Fibroblast of skin of right biceps (primary cell): ENCODE measurements at regions not wholly inside any gene's neighbourhood (a gene's known extent, or its start where the extent isn't known, plus 50 kb on each side); places are given as distances from the start of the nearest gene placed in this dataset.
A peak's percentile ranks its signal among the peaks of the same experiment; 100 is the strongest.
"Not testable (repeated sequence)": the region's sequence is repeated elsewhere in the genome, so short reads cannot be mapped to it uniquely, and the experiment has no call there.

ENCODE experiments used
- DNase-seq: peaks from one replicate; pipeline ENCODE4 v3.0.0-alpha.2; 2013

- DNase-seq = no peak
Observed at GRCh38 chr10:94091649-94092048, 97.9 kb downstream of the PLCE1 start.

- peak; percentile 52 for DNase-seq
Observed at GRCh38 chr10:94092848-94093247, 99.1 kb downstream of the PLCE1 start.

- DNase-seq = peak; percentile 29
Observed at GRCh38 chr10:94093286-94093905, 99.7 kb downstream of the PLCE1 start.

GRCh38 chr10:94094540-94094939, 100.8 kb downstream of the PLCE1 start:
- DNase-seq = no peak

GRCh38 chr10:94097656-94098055, 103.9 kb downstream of the PLCE1 start:
- DNase-seq = no peak

- no peak for DNase-seq
Observed at GRCh38 chr10:94098896-94099295, 105.2 kb downstream of the PLCE1 start.

- no peak for DNase-seq
Observed at GRCh38 chr10:94101894-94102293, 108.2 kb downstream of the PLCE1 start.

- no peak for DNase-seq
Observed at GRCh38 chr10:94102436-94102835, 108.7 kb downstream of the PLCE1 start.

- no peak for DNase-seq
Observed at GRCh38 chr10:94103192-94103591, 109.5 kb downstream of the PLCE1 start.

- DNase-seq = peak; percentile 71
Observed at GRCh38 chr10:94103801-94104221, 110.1 kb downstream of the PLCE1 start.

GRCh38 chr10:94104316-94105000, 110.7 kb downstream of the PLCE1 start:
- DNase-seq = peak; percentile 20

- no peak for DNase-seq
Observed at GRCh38 chr10:94105226-94105625, 111.5 kb downstream of the PLCE1 start.

GRCh38 chr10:94107191-94107590, 113.5 kb downstream of the PLCE1 start:
- DNase-seq = no peak

GRCh38 chr10:94108200-94108599, 114.5 kb downstream of the PLCE1 start:
- DNase-seq = peak; percentile 85

GRCh38 chr10:94111367-94111766, 117.6 kb downstream of the PLCE1 start:
- no peak for DNase-seq

- no peak for DNase-seq
Observed at GRCh38 chr10:94112321-94112720, 118.6 kb downstream of the PLCE1 start.

GRCh38 chr10:94115725-94116124, 122.0 kb downstream of the PLCE1 start:
- DNase-seq = peak; percentile 71

- DNase-seq = no peak
Observed at GRCh38 chr10:94116848-94117247, 123.1 kb downstream of the PLCE1 start.

GRCh38 chr10:94122211-94122610, 128.5 kb downstream of the PLCE1 start:
- DNase-seq = peak; percentile 70

GRCh38 chr10:94123258-94123995, 129.7 kb downstream of the PLCE1 start:
- DNase-seq = peak; percentile 94

- not testable (repeated sequence) for DNase-seq
Observed at GRCh38 chr10:94124147-94124546, 130.4 kb downstream of the PLCE1 start.

- not testable (repeated sequence) for DNase-seq
Observed at GRCh38 chr10:94125268-94125667, 131.5 kb downstream of the PLCE1 start.

GRCh38 chr10:94125856-94126255, 132.1 kb downstream of the PLCE1 start:
- peak; percentile 81 for DNase-seq
